PC-3 (cell line): ENCODE measurements at regions not wholly inside any gene's neighbourhood (a gene's known extent, or its start where the extent isn't known, plus 50 kb on each side); places are given as distances from the start of the nearest gene placed in this dataset.

Experiments
- ATAC-seq: fragments of 200-7000 bp; cut with Tn5 transposase; 2 replicates; pipeline ENCODE4 v1.9.1; 2020; ENCODE audit warnings: mild to moderate bottlenecking, moderate library complexity
- BruUV-seq: library from RNA; stranded (reverse); fragments of 400-500 nt; replicated peaks from 2 replicates; lab custom pipeline; 2021; lab: Mats Ljungman, UMichigan
- CTCF ChIA-PET: fragments of 300-600 bp; sonication (Branson Sonifier 250); formaldehyde crosslinking; loops from one replicate; lab custom pipeline; 2022; ENCODE audit warnings: antibody characterized with exemption; lab: Charles Lee
- POLR2A ChIA-PET: fragments of 300-600 bp; sonication (Branson Sonifier 250); formaldehyde crosslinking; loops from one replicate; lab custom pipeline; 2022; ENCODE audit warnings: antibody characterized with exemption; ENCODE audit not compliant: unreplicated experiment; lab: Charles Lee
- DNase-seq: peaks from one replicate; pipeline ENCODE4 v3.0.0-alpha.2; 2015
- H2AFZ ChIP-seq: fragments of 300-600 bp; sonication (generic); 2 replicates; pipeline ENCODE4 v1.6.0; 2016; ENCODE audit warnings: antibody characterized with exemption, low read length
- H3F3A ChIP-seq: fragments of 300-600 bp; sonication (generic); one replicate; pipeline ENCODE4 v1.6.0; 2017; ENCODE audit warnings: antibody characterized with exemption, low read length, control low read depth, mild to moderate bottlenecking; ENCODE audit not compliant: unreplicated experiment
- H3K27ac ChIP-seq: fragments of 300-600 bp; sonication (generic); 2 replicates; pipeline ENCODE4 v1.5.1; 2016; ENCODE audit warnings: mild to moderate bottlenecking, low read length
- H3K27me3 ChIP-seq: fragments of 300-600 bp; sonication (generic); 2 replicates; pipeline ENCODE4 v1.6.1; 2016; ENCODE audit warnings: low read length, mixed read lengths
- H3K36me3 ChIP-seq: fragments of 300-600 bp; sonication (generic); 2 replicates; pipeline ENCODE4 v1.6.1; 2016; ENCODE audit warnings: low read depth, mixed run types, low read length, mixed read lengths
- H3K4me1 ChIP-seq: fragments of 300-600 bp; sonication (generic); 2 replicates; pipeline ENCODE4 v1.5.1; 2016; ENCODE audit warnings: low read length; ENCODE audit not compliant: insufficient read depth
- H3K4me2 ChIP-seq: fragments of 300-600 bp; sonication (generic); 2 replicates; pipeline ENCODE4 v1.6.0; 2016; ENCODE audit warnings: low read length
- H3K4me3 ChIP-seq: fragments of 300-600 bp; sonication (generic); 2 replicates; pipeline ENCODE4 v1.5.1; 2016; ENCODE audit warnings: mild to moderate bottlenecking, low read length, mixed read lengths
- H3K79me2 ChIP-seq: fragments of 300-600 bp; sonication (generic); 2 replicates; pipeline ENCODE4 v1.6.1; 2017; ENCODE audit warnings: low read length, mixed read lengths
- H3K9ac ChIP-seq: fragments of 300-600 bp; sonication (generic); 2 replicates; pipeline ENCODE4 v1.6.0; 2016; ENCODE audit warnings: mild to moderate bottlenecking, low read length
- H3K9me2 ChIP-seq: fragments of 300-600 bp; sonication (generic); replicated peaks from 2 replicates; pipeline ENCODE4 v1.6.1; 2016; ENCODE audit warnings: mixed run types, low read length, mixed read lengths
- H3K9me3 ChIP-seq: fragments of 300-600 bp; sonication (generic); 2 replicates; pipeline ENCODE4 v1.6.1; 2016; ENCODE audit warnings: low read length, mixed read lengths
- H4K20me1 ChIP-seq: fragments of 300-600 bp; sonication (generic); 2 replicates; pipeline ENCODE4 v1.6.1; 2016; ENCODE audit warnings: low read length, mixed read lengths
- EZH2 ChIP-seq: fragments of 300-600 bp; sonication (generic); IDR thresholded peaks from one replicate; pipeline ENCODE4 v1.6.1; 2017; ENCODE audit warnings: antibody characterized with exemption, mild to moderate bottlenecking, low read length; ENCODE audit not compliant: unreplicated experiment
- EZH2phosphoT487 ChIP-seq: fragments of 300-600 bp; sonication (generic); IDR thresholded peaks from 2 replicates; pipeline ENCODE4 v1.6.1; 2018; ENCODE audit warnings: mild to moderate bottlenecking, antibody characterized with exemption, low read length, borderline replicate concordance
- intact Hi-C: fragments of 100-400 bp; cut with micrococcal nuclease; formaldehyde crosslinking; loops from 2 replicates; pipeline ENCODE4 v1.9.0; 2023
- TF ChIP-seq, protein P1 (sequence below): fragments of 300-600 bp; sonication (generic); conservative IDR thresholded peaks from 2 replicates; pipeline ENCODE4 v1.5.1; 2017; ENCODE audit warnings: antibody characterized with exemption, low read depth, mild to moderate bottlenecking, low read length

DNA sequence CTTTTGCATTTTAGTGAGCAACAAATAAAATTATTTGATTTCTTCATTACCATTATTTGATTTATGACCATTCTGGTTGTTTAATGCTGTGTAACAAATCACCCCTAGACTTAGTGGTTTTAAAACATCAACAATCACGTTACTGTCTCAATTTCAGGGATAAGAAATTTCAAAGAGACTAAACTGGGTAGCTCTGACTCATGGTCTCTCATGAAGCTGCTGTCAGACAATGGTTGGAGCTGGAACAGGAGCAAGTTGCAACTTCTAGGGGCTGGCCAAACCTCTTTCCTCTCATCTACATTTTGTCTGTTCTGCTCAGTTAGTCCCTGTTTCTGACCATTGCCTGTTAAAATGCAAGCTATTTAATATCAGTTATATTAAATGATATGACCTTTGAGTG lies 517.0 kb downstream of the KCNH5 start:
- ChIA-PET CTCF (no interaction called here), POLR2A (no interaction called here)
- TF ChIP-seq, protein P1, sequence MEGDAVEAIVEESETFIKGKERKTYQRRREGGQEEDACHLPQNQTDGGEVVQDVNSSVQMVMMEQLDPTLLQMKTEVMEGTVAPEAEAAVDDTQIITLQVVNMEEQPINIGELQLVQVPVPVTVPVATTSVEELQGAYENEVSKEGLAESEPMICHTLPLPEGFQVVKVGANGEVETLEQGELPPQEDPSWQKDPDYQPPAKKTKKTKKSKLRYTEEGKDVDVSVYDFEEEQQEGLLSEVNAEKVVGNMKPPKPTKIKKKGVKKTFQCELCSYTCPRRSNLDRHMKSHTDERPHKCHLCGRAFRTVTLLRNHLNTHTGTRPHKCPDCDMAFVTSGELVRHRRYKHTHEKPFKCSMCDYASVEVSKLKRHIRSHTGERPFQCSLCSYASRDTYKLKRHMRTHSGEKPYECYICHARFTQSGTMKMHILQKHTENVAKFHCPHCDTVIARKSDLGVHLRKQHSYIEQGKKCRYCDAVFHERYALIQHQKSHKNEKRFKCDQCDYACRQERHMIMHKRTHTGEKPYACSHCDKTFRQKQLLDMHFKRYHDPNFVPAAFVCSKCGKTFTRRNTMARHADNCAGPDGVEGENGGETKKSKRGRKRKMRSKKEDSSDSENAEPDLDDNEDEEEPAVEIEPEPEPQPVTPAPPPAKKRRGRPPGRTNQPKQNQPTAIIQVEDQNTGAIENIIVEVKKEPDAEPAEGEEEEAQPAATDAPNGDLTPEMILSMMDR, result no peak
- no peak for TF ChIP-seq EZH2
- no peak for TF ChIP-seq EZH2phosphoT487
- intact Hi-C loops, result no loop called here
- H4K20me1 ChIP-seq, result no peaks in the 10 kb centered on the region
- no peak overlapping the region for H2AFZ ChIP-seq
- DNase-seq, result no peak
- H3K27me3 ChIP-seq, result no peaks in the 10 kb centered on the region
- no peak overlapping the region for H3K4me2 ChIP-seq
- H3K27ac ChIP-seq, result no peak overlapping the region
- no TSS peak for BruUV-seq
- H3K9ac ChIP-seq, result no peak overlapping the region
- no peaks in the 10 kb centered on the region for H3K79me2 ChIP-seq
- no peaks in the 10 kb centered on the region for H3K36me3 ChIP-seq
- H3K9me3 ChIP-seq, result no peaks in the 10 kb centered on the region
- no peaks in the 10 kb centered on the region for H3K9me2 ChIP-seq
- H3K4me1 ChIP-seq, result no peaks in the 10 kb centered on the region
- no peak for ATAC-seq
- H3K4me3 ChIP-seq, result no peak overlapping the region
- H3F3A ChIP-seq, result no peaks in the 10 kb centered on the region

- CTCF ChIA-PET, result no interaction called here
- Histone ChIP-seq H3K27me3 (no peaks in the 10 kb centered on the region), H3K9me3 (peaks cover 2% of the 10 kb centered on the region; the same call in 1 of the 2 replicates), H3K9me2 (no peaks in the 10 kb centered on the region), H4K20me1 (no peaks in the 10 kb centered on the region), H3K36me3 (no peaks in the 10 kb centered on the region), H3K4me1 (no peaks in the 10 kb centered on the region), H3K79me2 (no peaks in the 10 kb centered on the region), H3K9ac (no peak overlapping the region), H3F3A (no peaks in the 10 kb centered on the region), H3K27ac (no peak overlapping the region), H3K4me2 (no peak overlapping the region), H3K4me3 (no peak overlapping the region), H2AFZ (no peak overlapping the region)
- DNase-seq (peak; percentile 39), ATAC-seq (peak; percentile 43)
- TF ChIP-seq EZH2 (no peak), EZH2phosphoT487 (no peak)
- TF ChIP-seq, protein P1, result no peak
- intact Hi-C loops, result no loop called here
- no TSS peak for BruUV-seq
- POLR2A ChIA-PET, result no interaction called here
These were observed 513.1 kb downstream of the KCNH5 start for GRCh38 chr14:62532181-62532580.

DNA sequence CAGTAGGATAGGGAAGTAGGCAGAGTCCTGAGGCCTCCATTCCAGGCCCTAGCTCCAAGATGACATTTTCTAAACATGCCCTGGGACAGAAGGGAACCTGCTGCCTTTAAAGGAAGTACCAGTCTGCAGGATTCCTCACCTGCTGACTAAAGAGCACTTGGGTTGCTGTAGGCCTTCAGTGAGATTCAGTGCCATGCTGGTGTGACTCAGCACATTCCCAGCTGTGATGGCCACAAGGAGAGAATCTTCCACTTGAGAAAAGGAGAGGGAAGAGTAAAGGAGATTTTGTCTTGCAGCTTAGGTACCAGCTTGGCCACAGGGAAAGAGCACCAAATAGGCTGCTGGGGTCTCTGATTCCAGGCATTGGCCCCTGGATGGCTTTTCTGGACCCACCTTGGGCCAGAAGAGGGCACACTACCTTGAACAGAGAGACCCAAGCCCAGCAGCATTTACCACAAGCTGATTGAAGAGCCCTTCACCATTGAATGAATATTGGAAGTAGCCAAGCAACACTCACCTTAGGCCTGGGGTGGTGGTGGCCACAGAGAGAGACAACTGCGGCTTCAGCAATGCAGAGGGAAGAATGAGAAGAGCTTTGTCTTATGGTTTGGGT lies 498.3 kb downstream of the KCNH5 start:
- H4K20me1 ChIP-seq, result no peaks in the 10 kb centered on the region
- POLR2A ChIA-PET, result no interaction called here
- no peak for ATAC-seq

More for the DNA sequence above, 498.3 kb downstream of the KCNH5 start:
- no peak overlapping the region for H3K27ac ChIP-seq
- H3K9ac ChIP-seq, result no peak overlapping the region
- H3K36me3 ChIP-seq, result no peaks in the 10 kb centered on the region
- no peaks in the 10 kb centered on the region for H3K27me3 ChIP-seq
- TF ChIP-seq EZH2 (no peak), EZH2phosphoT487 (no peak)
- TF ChIP-seq, protein P1, result no peak
- intact Hi-C loops, result no loop called here
- no peak overlapping the region for H2AFZ ChIP-seq
- DNase-seq, result no peak
- H3K4me2 ChIP-seq, result no peak overlapping the region
- H3K79me2 ChIP-seq, result no peaks in the 10 kb centered on the region
- H3K9me2 ChIP-seq, result no peaks in the 10 kb centered on the region
- no TSS peak for BruUV-seq
- H3K9me3 ChIP-seq, result no peaks in the 10 kb centered on the region
- no peaks in the 10 kb centered on the region for H3K4me1 ChIP-seq
- no peaks in the 10 kb centered on the region for H3F3A ChIP-seq
- CTCF ChIA-PET, result no interaction called here
- no peak overlapping the region for H3K4me3 ChIP-seq
